GM21619 (cell line): ENCODE measurements at regions not wholly inside any gene's neighbourhood (a gene's known extent, or its start where the extent isn't known, plus 50 kb on each side); places are given as distances from the start of the nearest gene placed in this dataset.
A peak's percentile ranks its signal among the peaks of the same experiment; 100 is the strongest.

Experiments
- ATAC-seq: cut with Tn5 transposase; IDR thresholded peaks from one replicate; pipeline ENCODE4 v1.9.1; 2021; ENCODE audit not compliant: unreplicated experiment

DNA sequence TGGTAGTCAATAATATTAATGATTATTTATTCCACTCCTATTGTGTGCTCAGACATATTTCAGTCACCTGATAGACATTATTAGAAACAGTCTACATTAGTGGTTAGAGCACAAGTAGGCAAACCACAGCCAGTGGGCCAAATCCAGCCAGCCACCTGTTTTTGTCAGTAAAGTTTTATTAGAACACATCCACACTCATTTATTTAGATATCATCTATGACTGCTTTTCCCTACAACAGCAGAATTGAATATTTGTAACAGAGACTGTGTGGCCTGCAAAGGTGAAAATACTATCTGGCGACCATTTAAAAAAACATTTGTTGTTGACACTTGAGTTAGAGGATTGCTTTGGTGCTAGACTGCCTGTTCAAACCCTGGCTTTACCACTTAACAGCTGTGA lies 220.0 kb upstream of the ZFP64 start:
- no peak for ATAC-seq

DNA sequence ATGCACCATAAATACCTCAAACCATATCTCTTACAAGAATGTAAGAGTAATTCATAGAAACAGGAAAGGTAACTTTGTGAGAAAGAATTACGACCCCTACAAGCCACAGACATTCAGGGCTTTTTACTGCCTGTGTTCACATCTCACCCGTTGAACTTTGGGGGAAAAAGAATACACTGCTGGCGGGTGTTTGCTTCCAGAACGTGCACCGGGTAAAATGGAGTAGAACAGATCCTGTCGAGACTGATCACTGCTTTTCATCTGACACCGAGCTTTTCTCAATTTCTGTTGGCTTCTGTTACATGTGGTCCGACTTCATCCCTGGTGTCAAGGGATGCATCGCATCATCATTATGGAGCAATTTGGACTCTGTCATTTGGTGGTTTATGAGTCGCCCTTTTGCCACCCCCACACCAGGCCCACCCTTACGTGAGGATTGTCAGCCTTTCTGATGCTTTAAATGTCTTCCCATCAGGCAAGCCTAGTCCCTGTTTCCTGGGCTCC lies 219.2 kb upstream of the ZFP64 start:
- ATAC-seq: no peak

DNA sequence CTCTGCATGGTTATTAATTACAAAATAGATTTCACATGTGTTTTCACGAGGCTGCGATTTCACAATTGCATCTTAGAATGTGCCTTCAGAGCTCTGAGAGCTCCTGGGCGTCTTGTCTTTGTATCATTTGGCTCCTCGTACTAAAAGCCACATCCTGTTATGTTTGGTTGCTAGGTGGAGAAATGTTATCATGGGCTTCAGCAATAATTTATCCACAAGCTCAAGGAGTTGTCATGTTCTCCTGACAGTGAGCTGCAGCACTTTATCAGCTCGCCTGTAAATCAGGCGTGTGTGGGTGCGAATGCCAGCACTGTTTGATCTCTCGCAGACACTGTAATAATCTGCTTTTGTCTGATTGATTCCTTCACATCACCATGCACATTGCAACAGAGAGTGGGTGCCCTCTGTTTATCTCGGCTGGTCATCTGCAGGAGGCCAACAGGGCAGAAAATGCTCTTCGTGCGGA lies 218.6 kb upstream of the ZFP64 start:
- no peak for ATAC-seq

DNA sequence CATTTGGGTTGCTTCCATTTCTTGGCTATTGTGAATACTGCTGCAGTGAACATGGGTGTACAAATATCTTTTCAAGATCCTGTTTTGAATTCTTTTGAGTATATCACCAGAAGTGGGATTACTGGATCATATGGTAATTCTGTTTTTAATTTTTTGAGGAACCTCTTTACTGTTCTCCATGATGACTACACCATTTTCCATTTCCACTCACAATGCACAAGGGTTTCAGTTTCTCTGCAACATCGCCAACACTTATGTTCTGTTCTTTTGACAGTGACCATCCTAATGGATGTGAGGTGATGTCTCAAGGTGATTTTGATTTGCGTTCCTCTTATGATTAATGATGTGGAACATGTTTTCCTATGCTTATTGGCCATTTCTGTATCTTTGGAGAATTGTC lies 214.4 kb upstream of the ZFP64 start:
- no peak for ATAC-seq

DNA sequence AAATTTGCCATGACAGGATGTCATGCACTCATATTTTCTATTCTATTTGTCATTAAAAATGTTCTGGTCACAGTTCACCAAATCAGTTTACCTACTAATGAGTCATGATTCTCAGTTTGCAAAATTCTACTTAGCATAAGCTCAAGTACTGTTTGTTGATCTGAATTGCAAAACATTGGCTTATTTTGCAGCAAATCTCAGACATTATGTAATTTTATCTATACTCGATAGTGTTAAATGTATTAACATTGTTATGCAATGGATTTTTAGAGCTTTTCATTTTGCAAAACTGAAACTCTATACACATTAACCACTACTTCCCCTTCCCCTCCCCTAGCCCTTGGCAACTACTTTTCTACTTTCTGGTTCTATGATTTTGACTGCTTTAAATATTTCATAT lies 213.8 kb upstream of the ZFP64 start:
- peak; percentile 72 for ATAC-seq

DNA sequence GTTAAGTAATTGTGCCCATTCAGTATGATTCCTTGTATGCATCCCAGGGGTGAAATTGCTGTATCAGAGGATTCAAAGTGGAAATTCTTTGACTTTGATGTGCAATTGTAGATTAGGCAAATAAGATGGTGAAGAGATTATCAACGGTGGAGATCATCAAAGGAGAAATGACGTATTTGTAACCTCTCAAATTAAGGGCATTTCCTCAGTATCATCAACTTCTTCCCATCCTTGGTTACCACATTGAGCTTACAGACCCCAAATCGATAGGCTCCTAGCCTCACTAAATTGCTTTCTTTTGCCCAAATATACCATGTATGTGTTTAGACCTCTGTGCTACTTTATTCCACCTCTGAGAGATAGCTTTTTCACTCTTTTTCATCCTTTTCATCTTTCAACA lies 213.1 kb upstream of the ZFP64 start:
- no peak for ATAC-seq

DNA sequence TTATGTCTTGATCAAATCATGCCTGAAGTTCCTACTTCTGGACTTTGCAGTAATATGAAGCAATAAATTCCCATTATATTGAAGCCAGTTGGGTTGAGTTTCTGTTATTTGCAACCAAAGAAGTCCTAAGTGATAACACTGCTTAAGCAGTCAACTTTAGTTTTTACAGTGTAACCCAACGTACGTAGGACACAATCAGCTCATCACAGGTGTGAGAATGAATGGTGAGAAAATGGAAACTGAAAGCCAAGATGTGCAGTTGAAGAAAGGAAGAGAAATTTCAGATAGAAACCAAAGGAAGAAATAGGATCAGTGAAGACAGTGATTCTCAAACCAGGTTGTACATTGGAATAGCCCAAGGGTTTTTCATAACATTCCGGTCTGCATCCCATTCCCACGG lies 211.4 kb upstream of the ZFP64 start:
- peak; percentile 57 for ATAC-seq

DNA sequence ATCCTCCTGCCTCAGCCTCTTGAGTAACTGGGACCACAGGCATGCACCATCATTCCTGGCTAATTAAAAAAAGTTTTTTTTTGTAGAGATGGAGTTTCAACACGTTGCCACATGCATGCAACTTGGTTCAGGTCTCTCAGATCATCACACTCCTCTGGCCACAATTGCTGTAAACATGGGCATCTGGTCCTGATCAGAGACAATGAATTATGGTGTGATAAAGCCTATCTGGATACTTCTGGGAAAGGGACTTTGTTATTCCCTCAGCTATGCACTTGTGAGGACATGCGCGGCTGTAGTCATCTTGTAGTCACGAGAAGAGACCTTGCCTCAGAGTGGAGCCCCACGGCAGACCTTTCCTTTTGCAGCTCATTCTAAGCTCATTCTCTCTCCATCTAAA lies 210.9 kb upstream of the ZFP64 start:
- no peak for ATAC-seq

DNA sequence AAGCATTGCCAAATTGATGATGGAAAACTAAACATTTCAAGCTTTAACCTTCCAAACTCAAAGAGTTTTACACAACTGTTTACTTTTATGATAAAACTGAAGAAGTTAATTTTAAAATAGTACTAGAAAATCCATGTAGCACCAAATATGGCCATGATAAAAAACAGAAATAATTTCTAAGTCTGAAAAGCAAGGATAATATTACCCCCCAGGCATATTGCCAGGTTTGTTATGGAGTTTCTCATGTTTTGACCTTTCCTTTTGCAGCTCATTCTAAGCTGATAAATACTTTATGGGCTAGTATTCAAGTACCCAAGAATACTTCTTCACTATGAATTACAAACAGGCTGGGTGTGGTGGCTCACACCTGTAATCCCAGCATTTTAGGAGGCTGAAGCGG lies 209.9 kb upstream of the ZFP64 start:
- ATAC-seq: no peak

DNA sequence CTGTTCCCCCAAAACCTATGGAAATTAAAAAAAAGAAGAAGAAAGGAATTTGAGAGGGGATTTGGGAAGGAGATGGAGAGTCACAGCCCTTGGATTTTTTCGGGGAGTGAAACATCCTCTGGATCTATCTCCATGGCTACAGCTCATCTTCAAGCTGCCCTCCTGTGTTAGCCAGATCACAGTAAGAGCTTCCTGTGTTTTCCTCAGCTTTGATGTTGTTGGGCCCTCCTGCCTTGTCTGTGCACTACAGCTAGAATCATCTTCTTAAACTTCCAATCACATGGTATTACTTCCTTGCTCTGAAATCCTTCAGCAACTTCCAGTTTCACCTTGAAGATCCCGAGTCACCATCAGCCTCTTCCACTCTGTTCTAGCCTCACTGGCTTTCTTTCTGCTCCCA lies 207.8 kb upstream of the ZFP64 start:
- no peak for ATAC-seq

DNA sequence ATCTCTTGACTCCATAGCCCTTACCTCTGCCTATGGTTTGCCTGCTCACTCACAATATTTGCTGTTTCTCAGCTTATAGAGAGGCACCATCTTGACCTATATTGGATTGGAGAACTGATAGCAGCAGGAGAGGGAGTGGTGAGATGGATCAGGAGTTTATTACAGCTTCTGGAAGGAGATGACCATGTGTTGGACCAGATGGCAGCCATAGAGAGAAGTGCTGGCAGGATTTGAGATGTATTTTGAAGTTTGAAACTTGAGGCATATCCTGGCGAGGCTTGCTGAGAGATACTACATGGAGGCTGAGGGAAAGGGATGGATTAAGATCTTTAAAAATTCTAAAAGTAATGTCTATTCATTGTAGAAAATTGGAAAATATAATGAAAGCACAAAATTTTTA lies 198.0 kb upstream of the ZFP64 start:
- no peak for ATAC-seq

DNA sequence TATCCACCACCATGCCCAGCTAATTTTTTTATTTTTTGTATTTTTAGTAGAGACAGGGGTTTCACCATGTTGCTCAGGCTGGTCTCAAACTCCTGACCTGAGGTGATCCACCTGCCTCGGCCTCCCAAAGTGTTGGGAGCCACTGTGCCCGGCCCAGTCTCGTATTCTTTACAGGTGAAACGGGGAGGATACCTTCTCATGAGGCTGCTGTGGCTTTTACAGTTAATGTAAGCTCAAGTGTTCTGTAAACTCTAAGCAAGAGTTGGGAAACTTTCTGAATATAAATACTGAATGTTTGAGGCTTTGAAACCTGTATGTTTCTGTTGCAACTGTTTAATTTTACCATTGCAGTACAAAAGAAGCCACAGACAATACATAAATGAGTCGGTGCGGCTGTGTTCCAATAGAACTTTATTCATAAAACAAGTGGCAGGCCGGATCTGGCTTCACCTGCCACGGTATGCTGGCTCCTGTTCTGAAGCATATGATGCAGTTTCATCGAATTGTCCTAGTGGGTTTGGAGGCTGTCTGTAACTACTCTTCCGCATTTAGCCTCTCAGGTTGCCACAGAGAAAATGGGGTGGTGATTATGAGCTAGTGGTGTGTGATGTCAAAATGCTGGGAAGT lies 192.5 kb upstream of the ZFP64 start:
- ATAC-seq: no peak

DNA sequence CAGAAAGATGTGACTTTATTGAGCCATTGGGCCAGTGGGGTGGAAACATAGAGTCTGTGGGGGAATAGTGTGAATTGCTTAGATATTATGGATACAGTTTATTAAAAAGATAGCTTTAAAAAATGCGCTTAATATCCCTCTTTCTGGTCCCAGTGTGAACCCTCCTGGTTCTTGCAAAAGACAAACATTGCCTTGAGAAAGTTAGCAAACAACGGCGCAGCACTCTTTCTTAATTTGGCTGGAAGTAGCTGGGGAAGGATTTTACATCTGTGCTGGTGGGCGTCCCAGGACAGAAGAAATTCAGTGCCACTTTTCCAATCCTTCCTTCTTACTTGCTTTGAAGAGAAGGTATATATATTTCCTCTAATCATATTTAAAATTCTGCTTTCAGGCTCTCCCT lies 191.4 kb upstream of the ZFP64 start:
- no peak for ATAC-seq

DNA sequence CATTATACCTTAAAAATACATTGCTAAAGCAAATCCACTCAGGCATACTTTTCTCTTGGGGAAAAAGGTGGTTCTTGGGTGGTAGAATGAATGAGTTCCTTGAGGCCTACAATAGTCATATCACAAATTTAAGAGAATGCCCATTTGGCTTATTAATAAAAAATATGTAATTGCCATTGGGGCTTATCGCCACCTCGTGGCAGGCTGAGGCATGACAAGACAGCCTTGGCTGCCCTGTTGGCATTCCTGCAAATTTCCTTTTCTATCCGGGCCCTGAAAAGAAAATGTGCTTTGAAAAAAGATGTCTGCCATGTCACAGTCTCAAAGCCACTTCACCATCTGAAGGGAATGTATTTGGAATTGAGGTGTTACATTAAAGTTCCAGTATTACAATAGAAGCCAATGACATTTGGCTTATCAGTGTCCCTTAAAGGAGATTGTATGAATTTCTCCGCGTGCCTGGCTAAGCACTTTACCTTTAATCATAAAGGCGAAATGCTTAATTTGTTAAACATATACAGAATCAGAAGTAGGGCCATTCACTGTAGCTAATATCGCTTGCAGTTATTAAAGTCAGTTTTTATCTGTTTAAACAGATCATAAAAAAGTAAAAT lies 188.3 kb upstream of the ZFP64 start:
- no peak for ATAC-seq

DNA sequence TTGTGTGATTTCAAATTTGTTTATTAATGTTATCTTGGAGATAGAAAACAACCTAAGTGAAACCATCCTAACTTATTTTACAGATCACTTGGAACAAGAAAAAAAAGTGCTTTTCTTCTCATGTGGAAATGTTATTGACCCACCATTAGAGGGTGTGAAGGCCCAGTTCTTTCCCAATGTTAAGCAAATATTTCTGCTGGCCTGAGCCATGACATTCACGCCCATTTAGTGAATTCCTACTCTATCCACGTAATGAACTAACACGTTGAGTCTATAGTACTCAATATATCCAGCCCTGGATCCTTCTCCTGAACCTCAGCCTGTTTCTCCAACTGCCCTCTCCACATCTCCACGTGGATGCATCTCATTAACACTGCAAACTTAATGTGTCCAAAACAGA lies 180.6 kb upstream of the ZFP64 start:
- ATAC-seq: no peak

DNA sequence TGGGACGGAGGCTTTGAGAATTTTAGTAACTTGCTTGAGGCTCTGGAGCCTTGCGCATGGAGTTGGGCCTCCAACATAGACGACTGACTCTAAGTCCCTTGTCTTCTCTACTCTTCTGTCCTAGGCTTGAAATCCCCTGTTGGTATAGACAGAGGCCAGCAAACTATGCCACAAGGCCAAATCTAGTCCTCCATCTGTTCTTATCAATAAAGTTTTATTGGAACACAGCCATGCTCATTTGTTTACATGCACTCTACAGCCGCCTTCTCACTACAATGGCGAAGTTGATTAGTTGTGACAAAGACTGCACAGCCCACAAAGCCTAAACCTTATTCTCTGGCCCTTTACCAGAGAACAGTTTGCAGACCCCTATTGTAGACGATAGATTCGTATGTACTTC lies 174.1 kb upstream of the ZFP64 start:
- ATAC-seq: no peak

DNA sequence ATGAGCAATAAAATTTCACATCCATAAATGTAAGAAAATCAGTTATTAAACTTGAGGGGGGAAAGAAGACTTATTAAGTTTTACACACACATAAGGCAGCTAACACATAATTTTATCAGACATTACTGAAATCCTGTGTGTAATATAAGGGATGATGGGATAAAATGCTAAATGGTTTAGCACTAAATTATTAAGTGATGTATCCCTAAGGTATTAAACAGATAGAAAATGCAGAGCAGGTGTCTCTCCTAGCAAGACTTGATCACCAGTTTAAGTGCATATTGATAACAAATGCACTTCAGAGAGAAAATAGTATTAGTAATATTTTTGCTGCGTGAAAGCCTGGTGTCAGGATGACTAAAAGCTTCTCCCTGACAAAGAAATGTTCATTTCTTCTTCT lies 172.8 kb upstream of the ZFP64 start:
- ATAC-seq: no peak

DNA sequence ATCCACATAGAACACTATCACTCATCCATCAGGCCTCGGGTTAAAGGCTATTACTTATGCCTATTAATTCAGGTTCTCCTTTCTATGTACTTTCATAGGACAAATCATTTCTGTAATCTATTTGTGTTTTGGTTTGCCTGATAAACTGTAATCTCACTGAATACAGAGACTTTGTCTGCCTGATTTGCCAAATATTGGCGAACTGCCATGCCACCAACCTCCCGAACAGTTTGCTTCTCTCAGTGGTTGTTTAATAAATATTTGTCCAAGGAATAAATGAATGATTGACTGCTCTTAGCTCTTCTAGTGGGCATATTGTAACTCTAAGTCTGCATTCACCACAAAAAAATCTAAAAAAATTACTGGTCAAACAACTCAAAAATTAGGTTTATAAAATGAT lies 170.1 kb upstream of the ZFP64 start:
- ATAC-seq: no peak

DNA sequence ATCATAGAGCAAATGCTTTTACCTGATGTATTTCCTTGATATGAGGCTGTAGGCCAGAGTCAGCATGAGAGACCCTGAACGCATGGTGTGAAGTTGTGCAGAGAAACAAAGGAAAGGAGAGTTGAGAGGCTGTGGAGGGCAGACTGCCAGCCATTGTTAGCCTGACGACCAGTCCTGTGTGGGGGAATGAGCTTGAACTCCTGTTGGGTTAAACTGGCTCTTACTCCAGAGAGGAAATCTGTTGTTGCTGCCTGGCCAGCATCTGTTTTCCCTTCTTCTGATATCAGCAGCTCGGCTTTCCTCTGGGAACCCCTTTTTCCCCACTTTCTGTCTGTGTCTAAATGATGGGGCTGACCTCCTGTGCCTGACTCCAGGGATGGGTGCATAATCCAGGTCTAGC lies 158.2 kb upstream of the ZFP64 start:
- no peak for ATAC-seq

DNA sequence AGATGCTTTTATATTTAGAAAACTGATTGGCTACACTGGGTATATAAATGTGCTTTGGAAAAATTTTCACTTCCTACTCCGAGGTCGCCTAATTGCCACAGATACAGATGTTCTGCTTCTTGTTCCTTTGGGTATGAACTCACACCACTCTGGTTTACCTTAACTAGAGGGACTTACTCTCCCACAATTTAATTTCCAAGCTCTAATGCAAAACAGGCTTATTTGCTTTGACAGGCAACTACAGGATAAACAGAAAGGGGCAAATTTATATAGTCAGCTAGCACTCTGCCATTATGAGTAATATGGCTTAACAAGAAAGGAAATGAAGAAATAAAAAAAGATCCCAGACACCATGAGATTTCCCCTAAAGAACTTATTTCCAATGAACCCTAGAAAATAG lies 156.9 kb upstream of the ZFP64 start:
- no peak for ATAC-seq

DNA sequence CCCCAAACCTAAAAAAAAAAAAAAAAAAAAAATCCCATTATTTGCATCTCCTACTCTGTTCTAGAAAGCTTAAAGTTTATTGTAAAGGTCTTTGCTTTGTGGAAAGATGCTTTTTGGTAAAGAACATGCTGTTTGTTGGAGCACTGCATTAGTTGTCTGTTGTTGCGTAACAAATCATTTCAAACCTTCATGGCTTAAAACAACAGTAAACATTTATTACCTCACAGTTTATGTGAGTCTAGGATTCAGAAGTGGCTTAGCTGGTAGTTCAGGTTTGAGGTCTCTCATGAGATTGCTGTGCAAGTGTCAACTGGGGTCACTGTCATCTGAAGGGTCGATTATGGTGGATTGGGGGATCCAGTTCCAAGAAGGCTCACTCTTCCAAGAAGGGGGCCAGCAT lies 155.2 kb upstream of the ZFP64 start:
- ATAC-seq: no peak

DNA sequence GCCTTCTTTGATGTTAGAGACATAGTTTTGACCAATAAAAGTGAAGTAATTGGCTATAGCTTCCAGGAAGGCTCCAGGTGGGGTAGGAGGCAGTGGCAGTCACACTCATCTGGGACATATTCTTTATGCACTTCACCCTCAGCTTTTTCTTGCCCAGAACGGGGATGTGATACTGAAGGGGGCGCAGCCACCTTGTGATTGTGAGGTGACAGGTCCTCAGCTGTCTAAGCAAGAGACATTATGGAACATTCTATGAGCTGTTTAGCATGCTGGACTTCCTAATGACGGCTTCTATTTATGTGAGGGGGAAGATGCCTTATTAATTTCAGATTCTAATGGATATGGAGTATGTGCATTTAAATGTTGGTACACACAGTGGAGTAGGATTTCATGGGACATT lies 151.3 kb upstream of the ZFP64 start:
- ATAC-seq: no peak

DNA sequence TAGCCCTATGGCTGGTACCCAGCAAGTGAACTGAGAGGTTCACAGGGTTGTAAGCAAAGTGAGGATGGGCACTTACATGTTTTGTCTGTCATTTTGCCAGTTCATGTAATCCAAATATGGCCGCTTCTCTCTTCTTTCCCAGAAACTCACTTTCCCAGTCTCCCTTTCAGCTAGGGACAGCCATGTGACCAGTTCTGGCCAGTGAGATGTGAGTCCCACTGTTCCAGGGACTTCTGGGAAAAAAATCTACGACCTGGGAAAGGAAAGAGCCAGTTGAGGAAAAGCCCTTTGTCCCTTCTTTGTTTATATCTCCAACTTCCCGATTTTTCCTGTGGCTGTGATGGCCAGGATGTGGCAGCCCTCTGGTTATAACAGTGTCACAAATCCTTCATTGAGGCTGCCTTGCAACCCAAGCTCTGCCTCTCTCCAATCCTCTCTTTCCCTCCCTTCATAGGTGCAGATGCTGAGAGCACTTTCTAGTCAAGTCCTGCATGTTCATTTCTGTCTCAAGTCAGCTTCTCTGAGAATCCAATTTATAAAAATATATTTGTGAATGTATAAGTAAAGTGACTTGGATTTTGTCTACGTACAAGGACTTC lies 148.6 kb upstream of the ZFP64 start:
- ATAC-seq: no peak
